CD8-positive, alpha-beta memory T cell (primary cell): ENCODE measurements at regions not wholly inside any gene's neighbourhood (a gene's known extent, or its start where the extent isn't known, plus 50 kb on each side); places are given as distances from the start of the nearest gene placed in this dataset.

ENCODE experiments used
- CTCF ChIA-PET: fragments of 350-600 bp; sonication (Branson Sonifier 250); formaldehyde crosslinking; loops from one replicate; lab custom pipeline; 2021; ENCODE audit warnings: antibody characterized with exemption; lab: Charles Lee
- POLR2A ChIA-PET: fragments of 350-600 bp; sonication (Branson Sonifier 250); formaldehyde crosslinking; loops from one replicate; lab custom pipeline; 2021; ENCODE audit warnings: antibody characterized with exemption; lab: Charles Lee
- DNase-seq, 5 donors: peaks; one replicate each; pipeline versions ENCODE4 v3.0.0 to v3.0.0-alpha.2; 2020 to 2022; ENCODE audit warnings: mixed read lengths in 1 of 5
- H3K27ac ChIP-seq: one replicate; pipeline ENCODE4 v1.7.0; 2013; ENCODE audit warnings: low read depth, mild to moderate bottlenecking, low read length, moderate library complexity
- H3K27me3 ChIP-seq: 2 replicates; pipeline ENCODE4 v1.7.0; 2013; ENCODE audit warnings: low read length, mild to moderate bottlenecking; ENCODE audit not compliant: insufficient read depth, poor library complexity, severe bottlenecking
- H3K36me3 ChIP-seq: 2 replicates; pipeline ENCODE4 v1.7.0; 2013; ENCODE audit warnings: mild to moderate bottlenecking, low read length, moderate library complexity; ENCODE audit not compliant: insufficient read depth
- H3K4me1 ChIP-seq: 2 replicates; pipeline ENCODE4 v1.7.0; 2013; ENCODE audit warnings: mild to moderate bottlenecking, low read length, moderate library complexity; ENCODE audit not compliant: insufficient read depth
- H3K4me3 ChIP-seq: 2 replicates; pipeline ENCODE4 v1.7.0; 2013; ENCODE audit warnings: mild to moderate bottlenecking, low read length
- H3K9me3 ChIP-seq: 2 replicates; pipeline ENCODE4 v1.7.0; 2013; ENCODE audit warnings: mild to moderate bottlenecking, low read length
- H3K27ac Mint-ChIP-seq, 8 donors: one replicate each; pipeline ENCODE4 v1.8.0; 2020 to 2021; ENCODE audit warnings: mixed read lengths in 8 of 8, mild to moderate bottlenecking in 6 of 8, inconsistent platforms in 3 of 8, moderate library complexity in 3 of 8
- H3K27me3 Mint-ChIP-seq, 2 donors: one replicate each; pipeline ENCODE4 v1.8.0; 2020 to 2021; ENCODE audit warnings: mixed read lengths in 2 of 2, mild to moderate bottlenecking in 1 of 2, moderate library complexity in 1 of 2
- H3K36me3 Mint-ChIP-seq, 3 donors: one replicate each; pipeline ENCODE4 v1.8.0; 2020 to 2021; ENCODE audit warnings: mixed read lengths in 3 of 3, inconsistent platforms in 1 of 3, mild to moderate bottlenecking in 1 of 3
- H3K4me1 Mint-ChIP-seq, 3 donors: one replicate each; pipeline ENCODE4 v1.8.0; 2020 to 2021; ENCODE audit warnings: mixed read lengths in 3 of 3, inconsistent platforms in 1 of 3, mild to moderate bottlenecking in 1 of 3
- H3K4me3 Mint-ChIP-seq, 7 donors: one replicate each; pipeline ENCODE4 v1.8.0; 2020 to 2021; ENCODE audit warnings: mixed read lengths in 7 of 7, mild to moderate bottlenecking in 6 of 7, moderate library complexity in 4 of 7, inconsistent platforms in 2 of 7
- H3K9me3 Mint-ChIP-seq, 5 donors: one replicate each; pipeline ENCODE4 v1.8.0; 2020 to 2022; ENCODE audit warnings: mixed read lengths in 5 of 5, mild to moderate bottlenecking in 3 of 5, moderate library complexity in 2 of 5, inconsistent platforms in 1 of 5

DNA sequence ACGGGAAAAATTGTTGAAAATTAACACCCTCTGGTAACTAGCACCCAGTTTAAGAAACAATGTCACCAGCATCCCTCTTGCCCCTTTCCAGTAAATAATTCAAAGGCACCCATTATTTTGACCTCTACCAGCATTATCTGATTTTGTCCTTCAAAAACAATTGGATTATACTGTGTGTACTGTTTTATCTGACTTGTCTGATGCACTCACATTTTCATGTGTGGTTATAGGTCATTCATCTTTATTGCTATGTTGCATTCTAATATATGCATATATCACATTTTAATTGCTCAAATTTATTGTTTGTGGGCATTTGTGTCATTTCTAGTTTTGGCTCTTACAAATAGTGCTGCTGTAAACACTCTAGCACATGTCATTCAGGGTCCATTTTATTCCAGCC lies 260.9 kb upstream of the PRDM1 start:
- Histone ChIP-seq H3K27me3 (no peaks in the 10 kb centered on the region), H3K27ac (no peak overlapping the region), H3K4me3 (no peak overlapping the region), H3K9me3 (no peaks in the 10 kb centered on the region), H3K4me1 (no peaks in the 10 kb centered on the region), H3K36me3 (no peaks in the 10 kb centered on the region)
- Mint-ChIP-seq H3K4me1 (no peaks in the 10 kb centered on the region), H3K27me3 (peaks cover 0 to 3% of the 10 kb centered on the region in 2 donors), H3K4me3 (no peak overlapping the region), H3K9me3 (peaks cover 0 to 6% (median 2%) of the 10 kb centered on the region in 5 donors), H3K27ac (no peak overlapping the region), H3K36me3 (peaks cover 0 to 3% (median 1%) of the 10 kb centered on the region in 3 donors)
- ChIA-PET CTCF (no interaction called here), POLR2A (no interaction called here)
- DNase-seq, result no peak

DNA sequence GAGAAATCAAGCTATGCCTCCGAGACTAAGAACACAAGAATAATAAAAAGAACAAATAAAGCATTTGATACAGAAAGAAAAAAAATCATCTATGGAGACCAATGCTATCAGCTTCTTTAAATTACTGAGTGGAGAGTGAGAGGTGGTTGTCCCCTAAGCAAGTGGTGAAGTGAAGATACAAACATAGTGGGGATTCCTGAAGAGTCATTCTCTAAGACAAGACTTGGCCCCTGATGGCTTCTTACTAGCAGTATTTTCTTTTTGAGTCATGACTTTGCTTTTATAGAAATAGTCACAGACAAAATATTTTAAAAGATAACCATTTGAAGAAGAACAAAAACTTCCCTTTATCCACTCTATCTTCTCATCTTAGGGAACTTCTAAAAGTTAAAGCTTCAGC lies 261.4 kb upstream of the PRDM1 start:
- ChIA-PET CTCF (no interaction called here), POLR2A (no interaction called here)
- H3K4me1 ChIP-seq, result no peaks in the 10 kb centered on the region
- DNase-seq, result no peak
- H3K4me3 ChIP-seq, result no peak overlapping the region
- H3K27me3 Mint-ChIP-seq, result peaks cover 0 to 3% of the 10 kb centered on the region in 2 donors
- H3K36me3 ChIP-seq, result no peaks in the 10 kb centered on the region
- H3K4me3 Mint-ChIP-seq, result no peak overlapping the region
- H3K9me3 Mint-ChIP-seq, result peaks cover 0 to 6% (median 2%) of the 10 kb centered on the region in 5 donors
- no peaks in the 10 kb centered on the region for H3K9me3 ChIP-seq
- H3K27ac Mint-ChIP-seq, result no peak overlapping the region
- no peaks in the 10 kb centered on the region for H3K4me1 Mint-ChIP-seq
- peaks cover 0 to 3% (median 1%) of the 10 kb centered on the region in 3 donors for H3K36me3 Mint-ChIP-seq
- no peak overlapping the region for H3K27ac ChIP-seq
- H3K27me3 ChIP-seq, result no peaks in the 10 kb centered on the region

DNA sequence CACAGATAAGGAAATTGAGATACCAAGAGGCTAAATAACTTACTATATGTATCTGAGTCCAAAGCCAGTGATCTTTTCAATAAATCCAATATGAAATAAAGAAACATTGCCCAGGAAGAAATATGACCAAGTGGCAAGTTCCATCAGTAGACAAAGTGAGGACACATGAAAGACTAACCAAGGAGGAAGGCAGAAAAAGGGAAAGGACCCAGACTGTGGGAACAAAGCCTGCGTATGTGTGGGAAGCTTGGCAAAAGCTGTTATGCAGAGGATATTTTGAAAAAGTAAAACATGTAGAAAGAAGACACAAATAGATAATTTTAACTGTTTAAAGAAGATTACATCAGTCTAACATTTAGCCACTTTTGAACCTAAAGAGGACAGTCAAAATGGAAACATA lies 264.4 kb upstream of the PRDM1 start:
- no peak overlapping the region for H3K4me3 Mint-ChIP-seq
- no peaks in the 10 kb centered on the region for H3K27me3 Mint-ChIP-seq
- ChIA-PET POLR2A (no interaction called here), CTCF (no interaction called here)
- H3K4me1 Mint-ChIP-seq, result no peaks in the 10 kb centered on the region
- H3K36me3 Mint-ChIP-seq, result peaks cover 0 to 1% (median 0%) of the 10 kb centered on the region in 3 donors
- H3K9me3 Mint-ChIP-seq, result peaks cover 0 to 6% (median 2%) of the 10 kb centered on the region in 5 donors
- Histone ChIP-seq H3K27me3 (no peaks in the 10 kb centered on the region), H3K9me3 (no peaks in the 10 kb centered on the region), H3K36me3 (no peaks in the 10 kb centered on the region), H3K27ac (no peak overlapping the region), H3K4me1 (no peaks in the 10 kb centered on the region), H3K4me3 (no peak overlapping the region)
- no peak for DNase-seq
- peak overlapping the region in 1 of 8 donors; percentile 24 for H3K27ac Mint-ChIP-seq

DNA sequence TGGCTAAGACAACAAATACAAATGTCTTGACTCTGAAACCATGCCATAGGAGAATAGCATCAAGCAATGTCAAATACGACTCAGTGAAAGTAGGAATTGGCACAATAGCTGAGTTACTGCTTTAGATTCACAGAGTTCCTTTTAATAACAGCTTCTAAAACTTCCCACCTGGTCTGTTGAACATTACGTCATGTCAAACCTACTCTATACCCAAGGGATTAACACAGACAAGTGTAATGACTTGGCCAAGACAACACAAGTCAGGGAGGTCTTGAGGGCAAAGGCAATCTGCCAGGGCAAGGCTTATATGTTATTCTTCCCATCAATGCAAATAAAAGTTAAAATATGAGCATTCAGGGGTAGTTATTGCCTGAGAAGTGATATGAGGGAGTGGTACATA lies 265.1 kb upstream of the PRDM1 start:
- H3K36me3 Mint-ChIP-seq, result no peaks in the 10 kb centered on the region
- H3K4me1 Mint-ChIP-seq, result no peaks in the 10 kb centered on the region
- H3K27ac Mint-ChIP-seq, result no peak overlapping the region
- CTCF ChIA-PET, result no interaction called here
- H3K36me3 ChIP-seq, result no peaks in the 10 kb centered on the region
- no peaks in the 10 kb centered on the region for H3K27me3 ChIP-seq
- H3K27me3 Mint-ChIP-seq, result no peaks in the 10 kb centered on the region
- peaks cover 0 to 6% (median 0%) of the 10 kb centered on the region in 5 donors for H3K9me3 Mint-ChIP-seq
- H3K4me1 ChIP-seq, result no peaks in the 10 kb centered on the region
- H3K9me3 ChIP-seq, result no peaks in the 10 kb centered on the region
- H3K4me3 ChIP-seq, result no peak overlapping the region
- no peak for DNase-seq
- no peak overlapping the region for H3K4me3 Mint-ChIP-seq
- H3K27ac ChIP-seq, result no peak overlapping the region
- POLR2A ChIA-PET, result no interaction called here

DNA sequence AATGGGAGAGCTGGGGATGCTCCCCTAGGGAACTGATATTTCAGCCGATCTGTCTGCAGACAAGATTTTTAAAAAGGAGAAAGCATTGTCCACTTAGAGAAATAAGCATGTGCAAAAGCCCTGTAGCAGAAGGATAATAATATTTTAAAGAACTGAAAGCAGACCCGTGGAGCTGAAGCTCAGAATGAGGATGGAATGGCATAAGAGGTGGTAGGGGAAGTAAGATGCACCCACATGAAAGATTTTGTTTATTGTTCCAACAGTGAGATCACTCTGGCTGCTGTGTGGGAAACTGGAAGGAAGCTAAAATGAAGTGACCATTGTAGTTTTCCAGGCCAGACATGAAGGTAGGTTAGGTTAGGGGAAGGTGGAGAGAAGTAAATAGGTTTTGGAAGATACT lies 266.4 kb upstream of the PRDM1 start:
- no peaks in the 10 kb centered on the region for H3K27me3 ChIP-seq
- H3K36me3 Mint-ChIP-seq, result no peaks in the 10 kb centered on the region
- POLR2A ChIA-PET, result no interaction called here
- no peak overlapping the region for H3K4me3 Mint-ChIP-seq
- H3K27ac Mint-ChIP-seq, result no peak overlapping the region
- H3K4me3 ChIP-seq, result no peak overlapping the region
- no peaks in the 10 kb centered on the region for H3K9me3 ChIP-seq
- no peaks in the 10 kb centered on the region for H3K27me3 Mint-ChIP-seq
- H3K36me3 ChIP-seq, result no peaks in the 10 kb centered on the region
- CTCF ChIA-PET, result interaction anchor here (1.2 kb wide), 1 partner anchor 18 kb away, joined by 3 read pairs; no protein-coding TSS in a partner anchor
- H3K4me1 Mint-ChIP-seq, result peaks cover 0 to 9% (median 6%) of the 10 kb centered on the region in 3 donors
- H3K9me3 Mint-ChIP-seq, result peaks cover 0 to 6% (median 0%) of the 10 kb centered on the region in 5 donors
- peaks cover 7% of the 10 kb centered on the region for H3K4me1 ChIP-seq
- H3K27ac ChIP-seq, result no peak overlapping the region
- no peak for DNase-seq

DNA sequence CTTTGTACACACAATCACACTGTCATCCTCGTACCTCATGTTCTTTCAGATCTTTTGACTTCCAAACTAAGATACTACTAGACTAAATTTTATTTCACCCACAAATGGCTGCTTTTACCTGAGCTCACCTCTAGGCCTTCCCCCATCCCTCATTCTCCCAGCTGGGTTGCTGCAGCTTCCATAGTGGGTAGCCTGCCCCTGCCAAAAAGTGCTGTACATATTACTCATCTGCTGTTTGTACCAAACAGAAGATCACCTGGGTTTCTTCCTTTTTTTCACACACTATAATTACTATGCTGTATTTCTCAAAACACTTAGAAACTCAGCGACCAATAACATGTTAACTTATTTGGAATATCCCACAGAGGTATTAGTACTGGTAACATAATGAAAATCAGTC lies 267.6 kb upstream of the PRDM1 start:
- Histone ChIP-seq H3K36me3 (no peaks in the 10 kb centered on the region), H3K27me3 (no peaks in the 10 kb centered on the region), H3K4me1 (peaks cover 9% of the 10 kb centered on the region), H3K4me3 (no peak overlapping the region), H3K27ac (no peak overlapping the region), H3K9me3 (no peaks in the 10 kb centered on the region)
- H3K4me1 Mint-ChIP-seq, result peaks cover 0 to 19% (median 9%) of the 10 kb centered on the region in 3 donors
- H3K36me3 Mint-ChIP-seq, result no peaks in the 10 kb centered on the region
- no peak overlapping the region for H3K27ac Mint-ChIP-seq
- no peak for DNase-seq
- H3K9me3 Mint-ChIP-seq, result peaks cover 0 to 6% (median 0%) of the 10 kb centered on the region in 5 donors
- H3K27me3 Mint-ChIP-seq, result no peaks in the 10 kb centered on the region
- CTCF ChIA-PET, result interaction anchor here (1.2 kb wide), 1 partner anchor 17 kb away, joined by 3 read pairs; no protein-coding TSS in a partner anchor
- no peak overlapping the region for H3K4me3 Mint-ChIP-seq
- POLR2A ChIA-PET, result no interaction called here

DNA sequence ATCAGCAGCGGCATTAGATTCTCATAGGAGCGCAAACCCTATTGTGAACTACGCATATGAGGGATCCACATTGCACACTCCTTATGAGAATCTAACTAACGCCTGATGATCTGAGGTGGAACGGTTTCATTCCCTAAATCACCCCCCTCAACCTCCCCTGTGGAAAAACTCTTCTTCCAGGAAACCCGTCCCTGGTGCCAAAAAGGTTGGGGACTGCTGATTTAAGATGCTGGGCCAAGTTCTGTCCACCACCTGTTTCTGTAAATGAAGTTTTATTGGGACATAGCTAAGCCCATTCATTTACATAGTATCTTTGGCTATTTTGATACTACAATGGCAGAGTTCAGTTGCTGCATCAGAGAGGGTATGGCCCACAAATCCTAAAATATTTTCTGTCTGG lies 268.2 kb upstream of the PRDM1 start:
- H3K27me3 Mint-ChIP-seq, result no peaks in the 10 kb centered on the region
- ChIA-PET CTCF (no interaction called here), POLR2A (no interaction called here)
- Histone ChIP-seq H3K4me3 (no peak overlapping the region), H3K4me1 (peaks cover 9% of the 10 kb centered on the region), H3K27me3 (no peaks in the 10 kb centered on the region), H3K27ac (no peak overlapping the region), H3K36me3 (no peaks in the 10 kb centered on the region), H3K9me3 (no peaks in the 10 kb centered on the region)
- peaks cover 0 to 6% (median 0%) of the 10 kb centered on the region in 5 donors for H3K9me3 Mint-ChIP-seq
- H3K36me3 Mint-ChIP-seq, result no peaks in the 10 kb centered on the region
- no peak overlapping the region for H3K27ac Mint-ChIP-seq
- H3K4me1 Mint-ChIP-seq, result peaks cover 0 to 19% (median 9%) of the 10 kb centered on the region in 3 donors
- DNase-seq, result no peak
- H3K4me3 Mint-ChIP-seq, result no peak overlapping the region

DNA sequence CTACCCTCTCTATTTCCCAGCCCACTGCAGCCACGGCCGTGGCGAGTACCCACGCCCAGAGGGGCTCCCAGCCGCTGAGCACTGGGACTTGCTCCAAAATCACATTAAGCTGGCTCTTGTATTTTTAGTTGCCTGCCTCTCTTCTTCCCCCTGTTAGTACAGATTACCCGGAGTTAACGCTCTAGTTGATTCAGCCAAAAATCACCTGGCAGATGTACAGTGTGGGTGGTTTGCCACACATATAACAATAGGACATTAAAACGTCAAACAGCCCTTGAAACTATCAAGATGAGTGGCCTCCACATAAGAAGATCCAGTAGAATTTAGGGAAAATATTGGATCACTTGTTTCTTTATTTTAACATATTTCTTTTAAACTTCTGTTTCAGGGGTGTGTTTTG lies 268.8 kb upstream of the PRDM1 start:
- Histone ChIP-seq H3K27ac (no peak overlapping the region), H3K4me1 (peaks cover 9% of the 10 kb centered on the region), H3K9me3 (no peaks in the 10 kb centered on the region), H3K27me3 (no peaks in the 10 kb centered on the region), H3K4me3 (no peak overlapping the region), H3K36me3 (no peaks in the 10 kb centered on the region)
- Mint-ChIP-seq H3K27ac (no peak overlapping the region), H3K27me3 (no peaks in the 10 kb centered on the region), H3K4me1 (peaks cover 0 to 21% (median 9%) of the 10 kb centered on the region in 3 donors), H3K9me3 (peaks cover 0 to 3% (median 0%) of the 10 kb centered on the region in 5 donors), H3K36me3 (no peaks in the 10 kb centered on the region), H3K4me3 (no peak overlapping the region)
- ChIA-PET POLR2A (no interaction called here), CTCF (no interaction called here)
- no peak for DNase-seq
